Gastrocnemius medialis (tissue), 4 donors: ENCODE measurements at regions not wholly inside any gene's neighbourhood (a gene's known extent, or its start where the extent isn't known, plus 50 kb on each side); places are given as distances from the start of the nearest gene placed in this dataset.
"Not testable (repeated sequence)": the region's sequence is repeated elsewhere in the genome, so short reads cannot be mapped to it uniquely, and the experiment has no call there.

Experiments
- ATAC-seq, 2 donors: fragments of 150-250 bp; one replicate each; pipeline ENCODE4 v1.9.1; 2016
- DNase-seq, 2 donors: peaks; one replicate each; pipeline ENCODE4 v3.0.0-alpha.2; 2019
- H3K27ac ChIP-seq, 4 donors: fragments of 200-600 bp; sonication (generic); 1 replicate in 1 of 4; 2 replicates in 3 of 4; pipeline ENCODE4 v1.5.1; 2016 to 2018; ENCODE audit warnings: mild to moderate bottlenecking in 2 of 4, moderate library complexity in 1 of 4
- H3K27me3 ChIP-seq, 3 donors: fragments of 200-600 bp; sonication (generic) in 2 of 3; 1 replicate in 1 of 3; 2 replicates in 2 of 3; pipeline versions ENCODE4 v1.5.1 to v1.6.0; 2016 to 2019; ENCODE audit warnings: mild to moderate bottlenecking in 1 of 3, moderate library complexity in 1 of 3
- H3K36me3 ChIP-seq, 2 donors: fragments of 200-600 bp; sonication (generic) in 1 of 2; one replicate each; pipeline ENCODE4 v1.5.1; 2017 to 2018
- H3K4me1 ChIP-seq, 2 donors: fragments of 200-600 bp; sonication (generic) in 1 of 2; one replicate each; pipeline ENCODE4 v1.5.1; 2016 to 2017; ENCODE audit warnings: mild to moderate bottlenecking in 2 of 2
- H3K4me3 ChIP-seq, 4 donors: fragments of 200-600 bp; sonication (generic) in 3 of 4; 1 replicate in 1 of 4; 2 replicates in 3 of 4; pipeline ENCODE4 v1.5.1; 2016 to 2019; ENCODE audit warnings: mild to moderate bottlenecking in 2 of 4
- H3K9me3 ChIP-seq, 3 donors: fragments of 200-600 bp; sonication (generic) in 2 of 3; 1 replicate in 1 of 3; 2 replicates in 2 of 3; pipeline ENCODE4 v1.5.1; 2016 to 2019
- CTCF ChIP-seq, 5 experiments: fragments of 450-650 bp in 3 of 5; fragments of 200-600 bp in 2 of 5; sonication (generic) in 2 of 5; IDR thresholded peaks in 4 of 5; conservative IDR thresholded peaks in 1 of 5; 1 replicate in 4 of 5; 2 replicates in 1 of 5; pipeline ENCODE4 v1.5.1; 2016 to 2019; ENCODE audit warnings: antibody characterized with exemption in 5 of 5, mild to moderate bottlenecking in 3 of 5, moderate library complexity in 3 of 5
- POLR2A ChIP-seq, 2 donors: fragments of 450-650 bp; IDR thresholded peaks; one replicate each; pipeline ENCODE4 v1.6.1; 2017; ENCODE audit warnings: antibody characterized with exemption in 2 of 2, mild to moderate bottlenecking in 2 of 2, moderate library complexity in 2 of 2
- in situ Hi-C, 4 donors: fragments of 200-750 bp; cut with MboI; loops; one replicate each; pipeline versions ENCODE4 v1.15.0 to v1.8.0; 2017; ENCODE audit warnings: low sequenced_read_pairs in 4 of 4
- intact Hi-C: fragments of 100-400 bp; cut with DNase I; formaldehyde crosslinking; loops from one replicate; pipeline ENCODE4 v1.15.1; 2023; ENCODE audit warnings: low total_unique reads

GRCh38 chr10:10725196-10725595, 292.5 kb upstream of the CELF2 start:
- intact Hi-C loops (no loop called here), in situ Hi-C loops (no loop called here)
- Histone ChIP-seq H3K36me3 (no peaks in the 10 kb centered on the region), H3K4me3 (no peak overlapping the region), H3K4me1 (no peaks in the 10 kb centered on the region), H3K27ac (no peak overlapping the region), H3K9me3 (no peaks in the 10 kb centered on the region), H3K27me3 (no peaks in the 10 kb centered on the region)
- ATAC-seq (no peak), DNase-seq (no peak)
- TF ChIP-seq CTCF (IDR thresholded peaks at IDR 0.05 in 4 of 5, conservative IDR thresholded peaks at IDR 0.05 in 1 of 5) (no peak), POLR2A (IDR thresholded peaks at IDR 0.05) (no peak)

- H3K9me3 ChIP-seq, result no peaks in the 10 kb centered on the region
- intact Hi-C loops, result no loop called here
- ATAC-seq (no peak), DNase-seq (no peak)
- no peak overlapping the region for H3K27ac ChIP-seq
- H3K4me3 ChIP-seq, result no peak overlapping the region
- H3K36me3 ChIP-seq, result no peaks in the 10 kb centered on the region
- no peaks in the 10 kb centered on the region for H3K4me1 ChIP-seq
- no peaks in the 10 kb centered on the region for H3K27me3 ChIP-seq
- in situ Hi-C loops, result no loop called here
- no peak for TF ChIP-seq CTCF (IDR thresholded peaks at IDR 0.05 in 4 of 5, conservative IDR thresholded peaks at IDR 0.05 in 1 of 5)
- no peak for TF ChIP-seq POLR2A (IDR thresholded peaks at IDR 0.05)
These were observed 291.6 kb upstream of the CELF2 start for GRCh38 chr10:10726101-10726500.

DNA sequence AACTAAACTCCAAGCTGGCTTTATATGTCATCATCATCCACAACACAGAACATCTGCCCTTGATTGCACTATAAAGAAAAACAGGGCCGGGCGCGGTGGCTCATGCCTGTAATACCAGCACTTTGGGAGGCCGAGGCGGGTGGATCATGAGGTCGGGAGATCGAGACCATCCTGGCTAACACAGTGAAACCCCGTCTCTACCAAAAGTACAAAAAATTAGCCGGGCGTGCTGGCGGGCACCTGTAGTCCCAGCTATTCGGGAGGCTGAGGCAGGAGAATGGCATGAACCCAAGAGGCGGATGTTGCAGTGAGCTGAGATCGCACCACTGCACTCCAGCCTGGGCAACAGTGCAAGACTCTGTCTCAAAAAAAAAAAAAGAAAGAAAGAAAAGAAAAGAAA, 290.3 kb upstream of the CELF2 start:
- intact Hi-C loops, ATAC-seq, DNase-seq, H3K27ac ChIP-seq, H3K36me3 ChIP-seq, H3K27me3 ChIP-seq, H3K4me1 ChIP-seq, H3K9me3 ChIP-seq, H3K4me3 ChIP-seq, in situ Hi-C loops: not testable (repeated sequence)

DNA sequence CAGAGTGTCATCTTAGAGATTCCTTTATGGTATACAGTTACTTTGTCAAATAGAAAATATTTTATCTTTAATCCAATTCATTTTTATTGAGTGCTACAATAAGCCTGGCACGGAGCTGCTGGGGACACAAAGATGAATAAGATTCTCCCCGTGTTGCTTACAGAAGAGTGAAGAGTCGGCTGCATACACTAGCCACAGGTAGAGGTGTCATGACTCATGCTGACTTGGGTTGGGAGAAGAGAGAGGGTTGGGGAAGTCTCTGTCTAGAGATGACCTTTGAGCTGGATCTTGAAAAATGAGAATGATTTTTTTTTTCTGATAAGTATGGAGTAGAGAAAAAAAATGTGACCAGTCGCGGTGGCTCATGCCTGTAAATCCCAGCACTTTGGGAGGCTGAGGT, 289.9 kb upstream of the CELF2 start:
- H3K27me3 ChIP-seq, result no peaks in the 10 kb centered on the region
- TF ChIP-seq POLR2A (IDR thresholded peaks at IDR 0.05) (no peak), CTCF (IDR thresholded peaks at IDR 0.05 in 4 of 5, conservative IDR thresholded peaks at IDR 0.05 in 1 of 5) (no peak)
- intact Hi-C loops, result no loop called here
- no peaks in the 10 kb centered on the region for H3K9me3 ChIP-seq
- H3K4me3 ChIP-seq, result no peak overlapping the region
- in situ Hi-C loops, result no loop called here
- H3K27ac ChIP-seq, result no peak overlapping the region
- no peaks in the 10 kb centered on the region for H3K36me3 ChIP-seq
- no peaks in the 10 kb centered on the region for H3K4me1 ChIP-seq
- ATAC-seq (no peak), DNase-seq (no peak)

DNA sequence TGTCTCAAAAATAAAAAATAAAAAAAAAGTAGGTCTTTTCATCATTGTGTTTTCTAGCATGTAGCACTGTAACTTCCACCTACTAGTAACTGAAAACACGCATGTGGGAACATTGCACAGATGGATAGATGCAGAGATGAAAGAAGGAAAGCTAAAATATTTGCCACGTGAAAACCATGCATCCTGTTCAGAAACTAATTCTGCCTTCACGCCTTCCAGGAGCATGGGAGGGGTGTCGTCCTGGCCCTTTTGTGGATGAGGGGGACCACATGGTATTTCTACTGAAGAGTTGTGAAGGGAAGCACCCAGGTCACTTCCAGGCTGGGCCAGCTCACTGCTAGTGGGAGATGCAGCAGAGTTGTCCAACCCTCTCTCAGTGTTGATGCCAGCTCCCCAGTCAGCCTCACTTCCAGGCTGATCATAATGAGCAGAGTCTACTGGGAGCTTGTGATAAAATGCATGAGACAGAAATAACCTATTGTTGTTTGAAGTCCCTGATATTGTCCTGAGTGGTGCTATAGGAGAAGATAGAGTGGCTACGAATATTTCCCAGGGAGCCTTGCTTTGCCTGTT, 287.1 kb upstream of the CELF2 start:
- no peaks in the 10 kb centered on the region for H3K36me3 ChIP-seq
- TF ChIP-seq CTCF (IDR thresholded peaks at IDR 0.05 in 4 of 5, conservative IDR thresholded peaks at IDR 0.05 in 1 of 5) (no peak), POLR2A (IDR thresholded peaks at IDR 0.05) (no peak)
- no peak for ATAC-seq
- intact Hi-C loops, result no loop called here
- in situ Hi-C loops, result no loop called here
- no peaks in the 10 kb centered on the region for H3K4me1 ChIP-seq
- no peaks in the 10 kb centered on the region for H3K27me3 ChIP-seq
- H3K27ac ChIP-seq, result no peak overlapping the region
- no peak for DNase-seq
- H3K4me3 ChIP-seq, result no peak overlapping the region
- H3K9me3 ChIP-seq, result no peaks in the 10 kb centered on the region
